ENCODE measurements at regions not wholly inside any gene's neighbourhood (a gene's known extent, or its start where the extent isn't known, plus 50 kb on each side); places are given as distances from the start of the nearest gene placed in this dataset.

DNA sequence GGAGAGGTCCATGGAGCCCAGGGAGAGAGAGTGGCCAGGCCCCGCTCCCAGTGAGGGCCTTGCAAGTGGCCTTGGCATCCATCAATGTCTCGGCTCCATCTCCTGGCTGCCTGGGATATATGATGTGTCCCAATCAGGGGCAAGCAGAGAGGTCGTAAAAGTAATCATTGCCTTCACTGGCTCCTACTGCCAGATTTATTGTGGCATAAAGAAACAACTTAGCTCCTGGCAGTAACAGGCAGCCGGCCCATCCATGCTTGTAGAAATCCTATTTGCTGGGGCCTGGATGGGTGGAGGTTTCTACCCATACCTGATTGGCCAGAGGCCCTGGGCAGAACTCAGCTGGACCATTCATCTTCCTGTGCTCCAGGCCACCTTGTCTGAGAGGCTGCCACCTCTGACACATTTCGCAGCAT, 272.6 kb downstream of the MATN1 start:
- H3K4me3 ChIP-seq (ENCODE audit: low read depth in 1 of 3, low read length in 3 of 3) = no peak overlapping the region
- no peaks in the 10 kb centered on the region for H3K27me3 ChIP-seq (ENCODE audit: control insufficient read depth in 4 of 4, insufficient read depth in 4 of 4, low read length in 3 of 4)
- H3K36me3 ChIP-seq (ENCODE audit: control insufficient read depth in 4 of 4, insufficient read depth in 3 of 4, low read depth in 1 of 4, low read length in 3 of 4) = no peaks in the 10 kb centered on the region
- H3K9ac ChIP-seq (ENCODE audit: low read depth in 1 of 2, low read length in 2 of 2) = no peak overlapping the region
- no peak overlapping the region for H3K27ac ChIP-seq (ENCODE audit: low read depth in 1 of 2, low read length in 2 of 2)
- 88% methylated on average over 5 of the region's 5 CpGs for WGBS
- TF ChIP-seq TAF1 (conservative IDR thresholded peaks at IDR 0.05) = no peak
- TF ChIP-seq, protein P1, sequence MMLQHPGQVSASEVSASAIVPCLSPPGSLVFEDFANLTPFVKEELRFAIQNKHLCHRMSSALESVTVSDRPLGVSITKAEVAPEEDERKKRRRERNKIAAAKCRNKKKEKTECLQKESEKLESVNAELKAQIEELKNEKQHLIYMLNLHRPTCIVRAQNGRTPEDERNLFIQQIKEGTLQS (IDR thresholded peaks at IDR 0.05) = no peak
- TF ChIP-seq YY1 (IDR thresholded peaks at IDR 0.05) = no peak
- no peak for TF ChIP-seq MAX (IDR thresholded peaks at IDR 0.05)
- no peak for TF ChIP-seq GABPA (IDR thresholded peaks at IDR 0.05 in 1 of 2, conservative IDR thresholded peaks at IDR 0.05 in 1 of 2)
- no peak for TF ChIP-seq EGR1 (IDR thresholded peaks at IDR 0.05; ENCODE audit: low read depth in 2 of 2)
- TF ChIP-seq, protein P2, sequence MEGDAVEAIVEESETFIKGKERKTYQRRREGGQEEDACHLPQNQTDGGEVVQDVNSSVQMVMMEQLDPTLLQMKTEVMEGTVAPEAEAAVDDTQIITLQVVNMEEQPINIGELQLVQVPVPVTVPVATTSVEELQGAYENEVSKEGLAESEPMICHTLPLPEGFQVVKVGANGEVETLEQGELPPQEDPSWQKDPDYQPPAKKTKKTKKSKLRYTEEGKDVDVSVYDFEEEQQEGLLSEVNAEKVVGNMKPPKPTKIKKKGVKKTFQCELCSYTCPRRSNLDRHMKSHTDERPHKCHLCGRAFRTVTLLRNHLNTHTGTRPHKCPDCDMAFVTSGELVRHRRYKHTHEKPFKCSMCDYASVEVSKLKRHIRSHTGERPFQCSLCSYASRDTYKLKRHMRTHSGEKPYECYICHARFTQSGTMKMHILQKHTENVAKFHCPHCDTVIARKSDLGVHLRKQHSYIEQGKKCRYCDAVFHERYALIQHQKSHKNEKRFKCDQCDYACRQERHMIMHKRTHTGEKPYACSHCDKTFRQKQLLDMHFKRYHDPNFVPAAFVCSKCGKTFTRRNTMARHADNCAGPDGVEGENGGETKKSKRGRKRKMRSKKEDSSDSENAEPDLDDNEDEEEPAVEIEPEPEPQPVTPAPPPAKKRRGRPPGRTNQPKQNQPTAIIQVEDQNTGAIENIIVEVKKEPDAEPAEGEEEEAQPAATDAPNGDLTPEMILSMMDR (IDR thresholded peaks at IDR 0.05; ENCODE audit: low read depth, low read length, missing input control) = no peak
- TF ChIP-seq HNF4A (conservative IDR thresholded peaks at IDR 0.05) = no peak
- TF ChIP-seq, protein P3, sequence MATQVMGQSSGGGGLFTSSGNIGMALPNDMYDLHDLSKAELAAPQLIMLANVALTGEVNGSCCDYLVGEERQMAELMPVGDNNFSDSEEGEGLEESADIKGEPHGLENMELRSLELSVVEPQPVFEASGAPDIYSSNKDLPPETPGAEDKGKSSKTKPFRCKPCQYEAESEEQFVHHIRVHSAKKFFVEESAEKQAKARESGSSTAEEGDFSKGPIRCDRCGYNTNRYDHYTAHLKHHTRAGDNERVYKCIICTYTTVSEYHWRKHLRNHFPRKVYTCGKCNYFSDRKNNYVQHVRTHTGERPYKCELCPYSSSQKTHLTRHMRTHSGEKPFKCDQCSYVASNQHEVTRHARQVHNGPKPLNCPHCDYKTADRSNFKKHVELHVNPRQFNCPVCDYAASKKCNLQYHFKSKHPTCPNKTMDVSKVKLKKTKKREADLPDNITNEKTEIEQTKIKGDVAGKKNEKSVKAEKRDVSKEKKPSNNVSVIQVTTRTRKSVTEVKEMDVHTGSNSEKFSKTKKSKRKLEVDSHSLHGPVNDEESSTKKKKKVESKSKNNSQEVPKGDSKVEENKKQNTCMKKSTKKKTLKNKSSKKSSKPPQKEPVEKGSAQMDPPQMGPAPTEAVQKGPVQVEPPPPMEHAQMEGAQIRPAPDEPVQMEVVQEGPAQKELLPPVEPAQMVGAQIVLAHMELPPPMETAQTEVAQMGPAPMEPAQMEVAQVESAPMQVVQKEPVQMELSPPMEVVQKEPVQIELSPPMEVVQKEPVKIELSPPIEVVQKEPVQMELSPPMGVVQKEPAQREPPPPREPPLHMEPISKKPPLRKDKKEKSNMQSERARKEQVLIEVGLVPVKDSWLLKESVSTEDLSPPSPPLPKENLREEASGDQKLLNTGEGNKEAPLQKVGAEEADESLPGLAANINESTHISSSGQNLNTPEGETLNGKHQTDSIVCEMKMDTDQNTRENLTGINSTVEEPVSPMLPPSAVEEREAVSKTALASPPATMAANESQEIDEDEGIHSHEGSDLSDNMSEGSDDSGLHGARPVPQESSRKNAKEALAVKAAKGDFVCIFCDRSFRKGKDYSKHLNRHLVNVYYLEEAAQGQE (IDR thresholded peaks at IDR 0.05) = no peak
- no peak for TF ChIP-seq HNF4G (IDR thresholded peaks at IDR 0.05)
- no peak for TF ChIP-seq FOXA1 (IDR thresholded peaks at IDR 0.05)
- no peaks in the 10 kb centered on the region for H3K4me1 ChIP-seq (ENCODE audit: control insufficient read depth in 4 of 4, insufficient read depth in 4 of 4, low read length in 3 of 4)
- DNase-seq (ENCODE audit: low spot score) = peak; percentile 13
- no peaks in the 10 kb centered on the region for H3K9me3 ChIP-seq (ENCODE audit: control insufficient read depth in 4 of 4, low read length in 3 of 4)

DNA sequence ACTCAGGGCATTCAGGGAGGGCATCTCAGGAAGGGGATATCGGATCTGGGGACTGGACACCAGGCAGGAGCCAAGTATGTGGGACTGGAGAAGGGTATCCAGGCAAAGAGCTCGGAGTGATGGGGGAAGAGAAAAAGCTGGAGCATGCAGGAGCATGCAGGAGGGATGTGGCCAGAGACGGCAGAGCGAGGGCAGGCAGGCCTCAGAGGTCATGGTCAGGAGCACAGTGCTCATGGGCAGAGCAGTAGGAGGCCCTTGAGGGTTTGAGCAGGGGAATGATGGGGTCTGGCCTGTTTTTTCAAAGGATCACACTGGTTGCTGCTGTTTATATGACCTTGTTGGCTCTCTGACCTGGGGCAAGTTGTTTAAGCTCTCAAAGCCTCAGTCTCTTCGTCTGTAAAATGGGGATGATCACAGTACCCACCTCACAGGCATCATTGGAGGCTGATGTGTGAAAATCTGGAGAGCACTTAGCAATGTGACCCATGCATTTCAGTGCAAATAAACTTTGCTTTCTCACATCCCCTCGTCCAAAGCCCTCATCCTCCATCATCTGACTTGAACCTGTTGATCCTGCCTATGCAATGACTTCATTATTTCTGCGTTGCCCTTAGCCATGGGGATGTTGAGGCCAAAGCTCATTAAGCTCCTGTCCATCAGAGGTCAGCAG, 273.1 kb downstream of the MATN1 start:
- peak; percentile 22 for DNase-seq (ENCODE audit: low spot score)
- no peaks in the 10 kb centered on the region for H3K4me1 ChIP-seq (ENCODE audit: control insufficient read depth in 4 of 4, insufficient read depth in 4 of 4, low read length in 3 of 4)
- no peaks in the 10 kb centered on the region for H3K9me3 ChIP-seq (ENCODE audit: control insufficient read depth in 4 of 4, low read length in 3 of 4)
- H3K4me3 ChIP-seq (ENCODE audit: low read depth in 1 of 3, low read length in 3 of 3) = no peak overlapping the region
- peak in 1 of 2 donors; percentile 67 for TF ChIP-seq RAD21 (IDR thresholded peaks at IDR 0.05)
- TF ChIP-seq ZBTB33 (IDR thresholded peaks at IDR 0.05) = no peak
- TF ChIP-seq RXRA (IDR thresholded peaks at IDR 0.05) = no peak
- H3K36me3 ChIP-seq (ENCODE audit: control insufficient read depth in 4 of 4, insufficient read depth in 3 of 4, low read depth in 1 of 4, low read length in 3 of 4) = no peaks in the 10 kb centered on the region
- H3K27me3 ChIP-seq (ENCODE audit: control insufficient read depth in 4 of 4, insufficient read depth in 4 of 4, low read length in 3 of 4) = no peaks in the 10 kb centered on the region
- H3K9ac ChIP-seq (ENCODE audit: low read depth in 1 of 2, low read length in 2 of 2) = no peak overlapping the region
- WGBS = 79% methylated on average over 7 of the region's 7 CpGs
- no peak overlapping the region for H3K27ac ChIP-seq (ENCODE audit: low read depth in 1 of 2, low read length in 2 of 2)
